Tibial nerve (tissue), 4 donors: ENCODE measurements at regions not wholly inside any gene's neighbourhood (a gene's known extent, or its start where the extent isn't known, plus 50 kb on each side); places are given as distances from the start of the nearest gene placed in this dataset.

Experiments
- DNase-seq, 2 donors: peaks; one replicate each; pipeline ENCODE4 v3.0.0-alpha.2; 2019; ENCODE audit warnings: low spot score in 2 of 2
- H3K27ac ChIP-seq, 4 donors: fragments of 200-600 bp; sonication (generic) in 3 of 4; one replicate each; pipeline ENCODE4 v1.5.1; 2017 to 2019; ENCODE audit warnings: mild to moderate bottlenecking in 1 of 4
- H3K27me3 ChIP-seq, 2 donors: fragments of 200-600 bp; sonication (generic) in 1 of 2; one replicate each; pipeline versions ENCODE4 v1.5.1 to v1.6.0; 2017 to 2019
- H3K36me3 ChIP-seq, 3 donors: fragments of 200-600 bp; sonication (generic); one replicate each; pipeline ENCODE4 v1.5.1; 2018 to 2019
- H3K4me1 ChIP-seq, 4 donors: fragments of 200-600 bp; sonication (generic) in 3 of 4; one replicate each; pipeline ENCODE4 v1.5.1; 2017 to 2019
- H3K4me3 ChIP-seq, 4 donors: fragments of 200-600 bp; sonication (generic) in 3 of 4; one replicate each; pipeline ENCODE4 v1.5.1; 2017 to 2019; ENCODE audit warnings: mild to moderate bottlenecking in 1 of 4, moderate library complexity in 1 of 4
- H3K9me3 ChIP-seq, 4 donors: fragments of 200-600 bp; sonication (generic) in 3 of 4; one replicate each; pipeline ENCODE4 v1.5.1; 2017 to 2019
- CTCF ChIP-seq, 5 experiments: fragments of 200-600 bp in 3 of 5; fragments of 450-650 bp in 2 of 5; sonication (generic) in 3 of 5; IDR thresholded peaks; one replicate each; pipeline ENCODE4 v1.5.1; 2016 to 2019; ENCODE audit warnings: antibody characterized with exemption in 5 of 5, mild to moderate bottlenecking in 3 of 5, moderate library complexity in 2 of 5
- EP300 ChIP-seq, 2 donors: sonication (generic); formaldehyde crosslinking; IDR thresholded peaks; one replicate each; pipeline ENCODE4 v1.6.1; 2017; ENCODE audit warnings: antibody characterized with exemption in 2 of 2, mild to moderate bottlenecking in 1 of 2
- POLR2A ChIP-seq, 2 donors: fragments of 450-650 bp; IDR thresholded peaks; one replicate each; pipeline ENCODE4 v1.6.1; 2017; ENCODE audit warnings: antibody characterized with exemption in 2 of 2, mild to moderate bottlenecking in 2 of 2, moderate library complexity in 2 of 2
- WGBS, 2 donors: methylation state at CpG; one replicate each; pipeline ENCODE4 v1.1.5; 2018; 5-methylcytosine and 5-hydroxymethylcytosine counted together

GRCh38 chr1:82491301-82492048 lies 690.7 kb downstream of the ADGRL2 start:
- H3K9me3 ChIP-seq = peaks cover 0 to 30% (median 3%) of the 10 kb centered on the region in 4 donors
- DNase-seq = no peak
- no peaks in the 10 kb centered on the region for H3K36me3 ChIP-seq
- TF ChIP-seq POLR2A (IDR thresholded peaks at IDR 0.05) = no peak
- TF ChIP-seq CTCF (IDR thresholded peaks at IDR 0.05) = no peak
- no peak for TF ChIP-seq EP300 (IDR thresholded peaks at IDR 0.05)
- H3K4me1 ChIP-seq = peaks cover 0 to 10% (median 1%) of the 10 kb centered on the region in 4 donors
- no peak overlapping the region for H3K4me3 ChIP-seq
- H3K27me3 ChIP-seq = no peaks in the 10 kb centered on the region
- H3K27ac ChIP-seq = no peak overlapping the region
- 73 to 77% methylated on average over 2 of the region's 2 CpGs for WGBS, 2 donors

GRCh38 chr1:82487778-82488177 lies 687.0 kb downstream of the ADGRL2 start:
- Histone ChIP-seq H3K9me3 (no peaks in the 10 kb centered on the region), H3K36me3 (no peaks in the 10 kb centered on the region), H3K4me1 (peaks cover 0 to 25% (median 6%) of the 10 kb centered on the region in 4 donors), H3K27ac (no peak overlapping the region), H3K4me3 (no peak overlapping the region), H3K27me3 (no peaks in the 10 kb centered on the region)
- WGBS, 2 donors = 88 to 91% methylated on average over 3 of the region's 3 CpGs
- TF ChIP-seq CTCF (IDR thresholded peaks at IDR 0.05) = no peak
- no peak for TF ChIP-seq EP300 (IDR thresholded peaks at IDR 0.05)
- TF ChIP-seq POLR2A (IDR thresholded peaks at IDR 0.05) = no peak
- no peak for DNase-seq

GRCh38 chr1:82486969-82487368 lies 686.2 kb downstream of the ADGRL2 start:
- Histone ChIP-seq H3K27ac (peak overlapping the region in 1 of 4 donors; percentile 10), H3K9me3 (no peaks in the 10 kb centered on the region), H3K4me3 (no peak overlapping the region), H3K4me1 (peaks cover 0 to 25% (median 6%) of the 10 kb centered on the region in 4 donors), H3K36me3 (no peaks in the 10 kb centered on the region), H3K27me3 (no peaks in the 10 kb centered on the region)
- TF ChIP-seq EP300 (IDR thresholded peaks at IDR 0.05) (no peak), POLR2A (IDR thresholded peaks at IDR 0.05) (no peak), CTCF (IDR thresholded peaks at IDR 0.05) (no peak)
- DNase-seq = no peak

- no peaks in the 10 kb centered on the region for H3K9me3 ChIP-seq
- TF ChIP-seq EP300 (IDR thresholded peaks at IDR 0.05) (no peak), CTCF (IDR thresholded peaks at IDR 0.05) (no peak), POLR2A (IDR thresholded peaks at IDR 0.05) (no peak)
- DNase-seq = no peak
- H3K36me3 ChIP-seq = no peaks in the 10 kb centered on the region
- H3K27me3 ChIP-seq = no peaks in the 10 kb centered on the region
- peak overlapping the region in 2 of 4 donors; percentile 10 to 62 for H3K27ac ChIP-seq
- 54 to 55% methylated on average over 5 of the region's 5 CpGs for WGBS, 2 donors
- H3K4me1 ChIP-seq = peaks cover 0 to 25% (median 6%) of the 10 kb centered on the region in 4 donors
- H3K4me3 ChIP-seq = no peak overlapping the region
Observed at GRCh38 chr1:82486468-82486867, 685.7 kb downstream of the ADGRL2 start.

- Histone ChIP-seq H3K9me3 (no peaks in the 10 kb centered on the region), H3K27ac (peak overlapping the region in 1 of 4 donors; percentile 62), H3K4me3 (no peak overlapping the region), H3K36me3 (no peaks in the 10 kb centered on the region), H3K4me1 (peaks cover 0 to 25% (median 6%) of the 10 kb centered on the region in 4 donors), H3K27me3 (no peaks in the 10 kb centered on the region)
- 73 to 74% methylated on average over 4 of the region's 4 CpGs for WGBS, 2 donors
- DNase-seq = peak; percentile 19 to 62
- TF ChIP-seq CTCF (IDR thresholded peaks at IDR 0.05) = no peak
- TF ChIP-seq EP300 (IDR thresholded peaks at IDR 0.05) = peak in 1 of 2 donors; percentile 20
Observed at GRCh38 chr1:82485591-82486369, 685.0 kb downstream of the ADGRL2 start.
